Sigmoid colon (tissue), 6 donors: ENCODE measurements at regions not wholly inside any gene's neighbourhood (a gene's known extent, or its start where the extent isn't known, plus 50 kb on each side); places are given as distances from the start of the nearest gene placed in this dataset.

Source experiments
- DNase-seq: peaks from one replicate; pipeline ENCODE4 v3.0.0-alpha.2; 2019
- H3K27ac ChIP-seq, 4 donors: fragments of 200-600 bp; sonication (generic); one replicate each; pipeline ENCODE4 v1.5.1; 2016 to 2019; ENCODE audit warnings: mild to moderate bottlenecking in 1 of 4
- H3K27me3 ChIP-seq, 3 donors: fragments of 200-600 bp; sonication (generic); one replicate each; pipeline ENCODE4 v1.5.1; 2019; ENCODE audit warnings: mild to moderate bottlenecking in 1 of 3
- H3K36me3 ChIP-seq, 4 donors: fragments of 200-600 bp; sonication (generic); one replicate each; pipeline ENCODE4 v1.5.1; 2016 to 2019
- H3K4me1 ChIP-seq, 4 donors: fragments of 200-600 bp; sonication (generic); one replicate each; pipeline ENCODE4 v1.5.1; 2017 to 2019
- H3K4me3 ChIP-seq, 4 donors: fragments of 200-600 bp; sonication (generic); one replicate each; pipeline ENCODE4 v1.5.1; 2017 to 2019; ENCODE audit warnings: mild to moderate bottlenecking in 2 of 4, moderate library complexity in 1 of 4
- H3K9me3 ChIP-seq, 4 donors: fragments of 200-600 bp in 3 of 4; sonication (generic) in 3 of 4; one replicate each; pipeline versions ENCODE4 v1.5.1 to v1.6.1; 2013 to 2019
- EP300 ChIP-seq, 4 donors: sonication (generic); formaldehyde crosslinking; IDR thresholded peaks; one replicate each; pipeline ENCODE4 v1.6.1; 2017; ENCODE audit warnings: antibody characterized with exemption in 4 of 4
- POLR2A ChIP-seq, 2 donors: fragments of 450-650 bp; IDR thresholded peaks; one replicate each; pipeline ENCODE4 v1.6.1; 2016; ENCODE audit warnings: antibody characterized with exemption in 2 of 2, mild to moderate bottlenecking in 2 of 2, moderate library complexity in 2 of 2
- POLR2AphosphoS5 ChIP-seq, 4 donors: sonication (generic); formaldehyde crosslinking; IDR thresholded peaks; one replicate each; pipeline ENCODE4 v1.6.1; 2017; ENCODE audit warnings: antibody characterized with exemption in 4 of 4
- WGBS, 2 donors: extraction: QIAGEN DNeasy Blood & Tissue Kit; methylation state at CpG; one replicate each; pipeline ENCODE4 v1.1.7; 2013; 5-methylcytosine and 5-hydroxymethylcytosine counted together
- intact Hi-C: fragments of 100-400 bp; cut with DNase I; formaldehyde crosslinking; loops from one replicate; pipeline ENCODE4 v1.15.1; 2023
- TF ChIP-seq, protein P1 (sequence below), 4 experiments: fragments of 450-650 bp in 3 of 4; fragments of 200-600 bp in 1 of 4; IDR thresholded peaks; one replicate each; pipeline ENCODE4 v1.5.1; 2016 to 2019; ENCODE audit warnings: antibody characterized with exemption in 4 of 4, mild to moderate bottlenecking in 3 of 4, moderate library complexity in 2 of 4
- donor health status: healthy with polysubstance abuse.
- donor health status: healthy.

GRCh38 chr5:112681481-112681908 is 56.2 kb upstream of the APC start:
- Histone ChIP-seq H3K9me3 (no peaks in the 10 kb centered on the region), H3K27me3 (no peaks in the 10 kb centered on the region), H3K4me3 (no peak overlapping the region), H3K4me1 (peaks cover 0 to 42% (median 26%) of the 10 kb centered on the region in 4 donors), H3K36me3 (no peaks in the 10 kb centered on the region), H3K27ac (peak overlapping the region in 1 of 4 donors; percentile 73)
- DNase-seq = no peak
- intact Hi-C loops = no loop called here
- no peak for TF ChIP-seq POLR2A (IDR thresholded peaks at IDR 0.05)
- no peak for TF ChIP-seq EP300 (IDR thresholded peaks at IDR 0.05)
- TF ChIP-seq, protein P1, sequence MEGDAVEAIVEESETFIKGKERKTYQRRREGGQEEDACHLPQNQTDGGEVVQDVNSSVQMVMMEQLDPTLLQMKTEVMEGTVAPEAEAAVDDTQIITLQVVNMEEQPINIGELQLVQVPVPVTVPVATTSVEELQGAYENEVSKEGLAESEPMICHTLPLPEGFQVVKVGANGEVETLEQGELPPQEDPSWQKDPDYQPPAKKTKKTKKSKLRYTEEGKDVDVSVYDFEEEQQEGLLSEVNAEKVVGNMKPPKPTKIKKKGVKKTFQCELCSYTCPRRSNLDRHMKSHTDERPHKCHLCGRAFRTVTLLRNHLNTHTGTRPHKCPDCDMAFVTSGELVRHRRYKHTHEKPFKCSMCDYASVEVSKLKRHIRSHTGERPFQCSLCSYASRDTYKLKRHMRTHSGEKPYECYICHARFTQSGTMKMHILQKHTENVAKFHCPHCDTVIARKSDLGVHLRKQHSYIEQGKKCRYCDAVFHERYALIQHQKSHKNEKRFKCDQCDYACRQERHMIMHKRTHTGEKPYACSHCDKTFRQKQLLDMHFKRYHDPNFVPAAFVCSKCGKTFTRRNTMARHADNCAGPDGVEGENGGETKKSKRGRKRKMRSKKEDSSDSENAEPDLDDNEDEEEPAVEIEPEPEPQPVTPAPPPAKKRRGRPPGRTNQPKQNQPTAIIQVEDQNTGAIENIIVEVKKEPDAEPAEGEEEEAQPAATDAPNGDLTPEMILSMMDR (IDR thresholded peaks at IDR 0.05) = no peak
- TF ChIP-seq POLR2AphosphoS5 (IDR thresholded peaks at IDR 0.05) = no peak
- 69 to 71% methylated on average over 1 of the region's 1 CpG for WGBS, 2 donors

GRCh38 chr5:112682621-112683061 is 55.0 kb upstream of the APC start:
- WGBS, 2 donors = 91 to 93% methylated on average over 3 of the region's 3 CpGs
- TF ChIP-seq POLR2A (IDR thresholded peaks at IDR 0.05) (no peak), EP300 (IDR thresholded peaks at IDR 0.05) (no peak), POLR2AphosphoS5 (IDR thresholded peaks at IDR 0.05) (no peak)
- TF ChIP-seq, protein P1 (IDR thresholded peaks at IDR 0.05) = no peak
- no peaks in the 10 kb centered on the region for H3K9me3 ChIP-seq
- DNase-seq = no peak
- H3K27me3 ChIP-seq = no peaks in the 10 kb centered on the region
- no peaks in the 10 kb centered on the region for H3K36me3 ChIP-seq
- H3K4me1 ChIP-seq = peaks cover 0 to 44% (median 26%) of the 10 kb centered on the region in 4 donors
- H3K4me3 ChIP-seq = no peak overlapping the region
- intact Hi-C loops = no loop called here
- H3K27ac ChIP-seq = peak overlapping the region in 1 of 4 donors; percentile 73

DNA sequence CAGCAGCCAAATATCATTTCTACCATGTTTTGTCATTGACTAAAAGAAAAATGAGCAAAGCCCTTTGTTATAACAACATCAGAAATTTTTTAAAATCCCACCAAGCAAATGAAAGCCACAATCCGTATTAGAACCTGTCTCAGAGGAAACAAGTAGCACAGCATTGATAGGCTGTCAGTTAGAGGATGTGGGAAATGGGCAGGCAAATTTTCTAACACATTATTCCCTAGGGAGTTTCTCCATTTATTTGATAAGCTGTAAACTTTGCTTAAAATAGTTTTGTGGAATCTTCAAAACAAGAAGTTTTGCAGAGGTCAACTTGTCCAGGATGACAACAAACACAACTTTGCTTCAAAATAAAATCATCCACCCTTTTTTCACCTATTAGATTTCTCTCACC is 53.6 kb upstream of the APC start:
- no peak for DNase-seq
- Histone ChIP-seq H3K4me3 (no peak overlapping the region), H3K4me1 (peaks cover 0 to 44% (median 26%) of the 10 kb centered on the region in 4 donors), H3K36me3 (no peaks in the 10 kb centered on the region), H3K27me3 (no peaks in the 10 kb centered on the region), H3K9me3 (no peaks in the 10 kb centered on the region), H3K27ac (peak overlapping the region in 3 of 4 donors; percentile 53 to 73 (median 66))
- TF ChIP-seq, protein P1 (IDR thresholded peaks at IDR 0.05) = no peak
- no peak for TF ChIP-seq EP300 (IDR thresholded peaks at IDR 0.05)
- WGBS, 2 donors = 56 to 73% methylated on average over 1 of the region's 1 CpG
- intact Hi-C loops = no loop called here

DNA sequence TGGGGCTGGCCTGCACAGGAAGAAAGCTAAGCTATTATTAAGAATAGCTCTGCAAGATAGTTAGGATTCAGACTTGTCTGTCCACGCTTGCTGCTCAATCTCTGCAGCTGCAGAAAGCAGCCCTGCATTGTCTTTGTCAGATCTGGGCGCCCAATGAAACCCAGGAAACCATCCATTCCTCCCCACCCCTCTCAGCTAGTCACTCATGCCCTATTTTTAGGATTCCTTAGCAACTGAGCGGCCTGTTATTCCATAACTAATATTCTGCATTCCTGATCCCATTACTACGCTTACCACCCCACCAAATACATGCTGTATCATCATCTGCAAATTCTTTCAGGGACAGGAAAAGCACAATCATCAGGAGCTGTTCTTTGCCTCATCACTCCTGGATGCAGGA is 52.9 kb upstream of the APC start:
- 74 to 83% methylated on average over 4 of the region's 4 CpGs for WGBS, 2 donors
- DNase-seq = no peak
- Histone ChIP-seq H3K27ac (peak overlapping the region; percentile 42 to 88 (median 60)), H3K36me3 (no peaks in the 10 kb centered on the region), H3K27me3 (no peaks in the 10 kb centered on the region), H3K4me1 (peaks cover 0 to 47% (median 26%) of the 10 kb centered on the region in 4 donors), H3K4me3 (no peak overlapping the region), H3K9me3 (no peaks in the 10 kb centered on the region)
- intact Hi-C loops = no loop called here
- no peak for TF ChIP-seq POLR2AphosphoS5 (IDR thresholded peaks at IDR 0.05)
- TF ChIP-seq POLR2A (IDR thresholded peaks at IDR 0.05) = no peak
- TF ChIP-seq, protein P1 (IDR thresholded peaks at IDR 0.05) = no peak
- no peak for TF ChIP-seq EP300 (IDR thresholded peaks at IDR 0.05)

DNA sequence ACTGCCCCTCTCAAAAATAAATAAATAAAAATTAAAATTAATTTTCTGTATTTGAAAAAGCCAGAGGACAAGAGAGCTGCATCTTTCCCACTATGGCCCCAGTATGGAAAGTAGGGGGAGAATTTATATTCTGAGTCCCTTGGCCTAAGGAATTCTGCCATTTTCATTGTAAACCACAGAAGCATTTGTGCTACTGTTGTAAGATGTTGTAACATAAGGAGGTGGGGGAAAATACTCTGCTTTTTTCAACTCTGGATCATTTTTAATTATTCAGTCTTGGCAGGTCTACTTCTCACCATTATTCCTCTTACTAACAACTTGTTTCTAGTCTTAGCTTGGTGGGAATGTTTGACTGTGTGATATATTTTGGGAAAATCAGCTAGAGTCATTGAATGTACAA is 52.3 kb upstream of the APC start:
- no peak for TF ChIP-seq POLR2A (IDR thresholded peaks at IDR 0.05)
- no peaks in the 10 kb centered on the region for H3K9me3 ChIP-seq
- intact Hi-C loops = no loop called here
- no peaks in the 10 kb centered on the region for H3K36me3 ChIP-seq
- peaks cover 0 to 51% (median 26%) of the 10 kb centered on the region in 4 donors for H3K4me1 ChIP-seq
- H3K27me3 ChIP-seq = no peaks in the 10 kb centered on the region
- no peak overlapping the region for H3K4me3 ChIP-seq
- DNase-seq = no peak
- peak overlapping the region; percentile 42 to 88 (median 60) for H3K27ac ChIP-seq
